Type B pancreatic cell (in vitro differentiated cells): ENCODE measurements at regions not wholly inside any gene's neighbourhood (a gene's known extent, or its start where the extent isn't known, plus 50 kb on each side); places are given as distances from the start of the nearest gene placed in this dataset.

Source experiments
- DNase-seq: peaks from one replicate; pipeline ENCODE4 v3.0.0; 2021; ENCODE audit warnings: mixed read lengths; ENCODE audit not compliant: unreplicated experiment; ENCODE audit errors: extremely low spot score
- H3K27ac Mint-ChIP-seq: 2 replicates; pipeline ENCODE4 v1.8.0; 2021; ENCODE audit warnings: mild to moderate bottlenecking, mixed read lengths
- H3K27me3 Mint-ChIP-seq: 2 replicates; pipeline ENCODE4 v1.8.0; 2021; ENCODE audit warnings: mixed read lengths
- H3K36me3 Mint-ChIP-seq: 2 replicates; pipeline ENCODE4 v1.8.0; 2021; ENCODE audit warnings: mixed read lengths
- H3K4me1 Mint-ChIP-seq: one replicate; pipeline ENCODE4 v1.8.0; 2021; ENCODE audit warnings: mixed read lengths; ENCODE audit not compliant: unreplicated experiment
- H3K4me3 Mint-ChIP-seq: 2 replicates; pipeline ENCODE4 v1.8.0; 2021; ENCODE audit warnings: mild to moderate bottlenecking, mixed read lengths
- H3K9me3 Mint-ChIP-seq: 2 replicates; pipeline ENCODE4 v1.8.0; 2021; ENCODE audit warnings: mixed read lengths
- CTCF ChIP-seq: fragments of 200-600 bp; sonication (generic); conservative IDR thresholded peaks from 2 replicates; pipeline ENCODE4 v1.5.0; 2021; ENCODE audit warnings: antibody characterized with exemption, mild to moderate bottlenecking

DNA sequence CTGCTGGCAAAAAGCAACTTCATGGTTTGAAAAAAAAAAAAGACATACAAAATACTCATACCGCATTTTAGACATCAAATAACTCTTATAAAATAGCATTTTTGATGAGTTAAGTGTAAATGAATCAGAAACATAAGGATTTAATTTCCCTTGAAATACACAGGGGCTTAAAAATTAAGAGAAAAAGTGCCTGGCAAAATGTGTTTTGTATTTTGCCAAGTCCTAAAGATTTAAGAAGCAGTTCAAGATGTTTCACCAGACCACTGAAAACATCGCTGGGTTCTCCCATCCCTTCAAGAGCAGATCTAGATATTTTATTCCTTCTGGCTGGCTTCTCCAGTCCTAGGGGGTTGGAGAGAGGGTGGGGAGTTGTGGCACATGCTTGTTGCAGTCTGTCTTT lies 396.4 kb downstream of the INHBA start:
- TF ChIP-seq CTCF, result no peak
- no peak overlapping the region for H3K4me3 Mint-ChIP-seq
- no peaks in the 10 kb centered on the region for H3K9me3 Mint-ChIP-seq
- H3K4me1 Mint-ChIP-seq, result no peaks in the 10 kb centered on the region
- DNase-seq, result no peak
- H3K27ac Mint-ChIP-seq, result no peak overlapping the region
- H3K27me3 Mint-ChIP-seq, result no peaks in the 10 kb centered on the region
- H3K36me3 Mint-ChIP-seq, result no peaks in the 10 kb centered on the region

DNA sequence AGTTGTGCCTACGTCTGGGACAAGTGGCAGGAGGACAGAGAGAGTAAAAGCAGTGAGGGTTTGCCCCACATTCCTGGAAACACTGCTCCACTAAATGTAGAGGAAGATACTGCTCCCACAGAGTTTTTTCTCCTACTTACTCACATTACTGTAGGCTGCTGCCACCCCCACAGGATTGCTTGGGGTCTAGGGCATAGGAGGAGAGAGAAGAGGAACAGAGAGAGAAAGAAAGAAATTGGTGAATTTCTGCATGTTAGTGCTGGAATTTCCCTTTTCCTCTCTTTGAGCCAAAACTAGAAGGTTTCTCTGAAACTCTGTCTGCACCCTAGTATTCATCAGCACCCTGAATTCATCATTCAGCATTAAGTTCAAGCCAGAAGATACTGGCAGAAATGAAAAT lies 397.9 kb downstream of the INHBA start:
- Mint-ChIP-seq H3K27me3 (no peaks in the 10 kb centered on the region), H3K4me3 (no peak overlapping the region), H3K27ac (no peak overlapping the region), H3K9me3 (no peaks in the 10 kb centered on the region), H3K36me3 (no peaks in the 10 kb centered on the region), H3K4me1 (no peaks in the 10 kb centered on the region)
- DNase-seq, result no peak
- no peak for TF ChIP-seq CTCF

GRCh38 chr7:41303709-41304108 lies 399.2 kb downstream of the INHBA start:
- no peak overlapping the region for H3K27ac Mint-ChIP-seq
- peaks cover 4% of the 10 kb centered on the region for H3K4me1 Mint-ChIP-seq
- no peak overlapping the region for H3K4me3 Mint-ChIP-seq
- H3K36me3 Mint-ChIP-seq, result no peaks in the 10 kb centered on the region
- H3K27me3 Mint-ChIP-seq, result no peaks in the 10 kb centered on the region
- no peak for DNase-seq
- H3K9me3 Mint-ChIP-seq, result no peaks in the 10 kb centered on the region
- no peak for TF ChIP-seq CTCF

DNA sequence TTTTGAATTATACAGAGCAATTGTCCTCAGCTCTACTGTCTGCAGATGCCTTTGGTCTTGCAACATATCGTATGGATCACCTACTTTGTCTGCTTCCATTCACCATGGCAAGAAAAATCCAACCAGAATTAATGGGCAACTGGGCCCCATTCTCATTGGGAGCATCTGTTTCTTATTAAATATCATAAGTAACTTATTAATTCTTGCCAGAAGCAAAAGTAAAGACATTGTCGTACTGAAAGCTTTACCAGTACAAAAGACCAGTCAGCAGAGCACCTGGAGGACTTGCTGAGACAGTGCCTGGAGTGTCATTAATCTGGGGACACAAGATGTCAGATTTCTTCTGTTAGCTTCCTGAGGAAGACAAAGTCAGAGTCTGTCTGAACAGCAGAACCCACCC lies 404.5 kb downstream of the INHBA start:
- no peak for DNase-seq
- H3K9me3 Mint-ChIP-seq, result peaks cover 4% of the 10 kb centered on the region
- peaks cover 11% of the 10 kb centered on the region for H3K4me1 Mint-ChIP-seq
- no peak overlapping the region for H3K4me3 Mint-ChIP-seq
- H3K27me3 Mint-ChIP-seq, result no peaks in the 10 kb centered on the region
- no peaks in the 10 kb centered on the region for H3K36me3 Mint-ChIP-seq
- H3K27ac Mint-ChIP-seq, result no peak overlapping the region
- no peak for TF ChIP-seq CTCF

DNA sequence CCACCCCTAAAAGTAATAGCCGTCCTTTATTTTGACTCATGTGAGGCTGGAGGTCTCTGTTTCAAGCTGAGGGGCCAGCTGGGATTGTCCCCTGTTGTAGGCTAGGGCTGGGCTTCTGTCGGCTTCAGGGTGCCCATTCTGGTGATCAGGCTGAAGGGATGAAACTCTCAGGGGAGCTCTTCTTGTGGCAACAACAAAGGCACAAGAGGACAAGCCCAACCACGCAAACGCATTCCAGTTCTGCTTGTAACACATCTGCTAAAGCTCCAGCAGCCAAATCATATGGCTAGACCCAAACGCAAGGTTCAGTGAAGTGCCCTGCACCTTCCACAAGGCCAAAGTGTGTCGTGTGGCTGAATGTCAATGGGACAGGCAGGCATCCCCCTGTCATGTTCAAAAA lies 405.7 kb downstream of the INHBA start:
- no peak for DNase-seq
- no peak overlapping the region for H3K27ac Mint-ChIP-seq
- H3K4me3 Mint-ChIP-seq, result no peak overlapping the region
- no peaks in the 10 kb centered on the region for H3K27me3 Mint-ChIP-seq
- peaks cover 11% of the 10 kb centered on the region for H3K4me1 Mint-ChIP-seq
- H3K9me3 Mint-ChIP-seq, result peaks cover 4% of the 10 kb centered on the region
- H3K36me3 Mint-ChIP-seq, result no peaks in the 10 kb centered on the region
- no peak for TF ChIP-seq CTCF

DNA sequence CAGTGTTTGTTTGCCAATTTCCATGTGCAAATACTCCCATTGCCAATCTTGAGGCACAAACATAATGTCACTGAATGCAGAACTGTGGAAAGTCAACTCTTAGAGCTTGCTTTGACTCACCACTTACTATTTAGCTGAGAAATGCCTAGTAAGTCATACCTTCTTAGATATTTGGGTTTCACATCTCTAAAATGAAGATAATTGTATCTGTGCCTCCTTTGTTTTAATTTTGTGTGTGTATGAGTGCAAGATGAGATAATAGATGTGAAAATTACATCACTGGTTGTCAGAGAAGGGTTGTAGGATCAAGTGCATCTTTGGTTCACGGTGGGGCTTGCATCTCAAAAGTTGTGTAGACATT lies 407.5 kb downstream of the INHBA start:
- H3K4me1 Mint-ChIP-seq, result peaks cover 11% of the 10 kb centered on the region
- DNase-seq, result no peak
- H3K27ac Mint-ChIP-seq, result no peak overlapping the region
- TF ChIP-seq CTCF, result no peak
- no peak overlapping the region for H3K4me3 Mint-ChIP-seq
- H3K27me3 Mint-ChIP-seq, result no peaks in the 10 kb centered on the region
- H3K9me3 Mint-ChIP-seq, result peaks cover 4% of the 10 kb centered on the region
- no peaks in the 10 kb centered on the region for H3K36me3 Mint-ChIP-seq
